ENCODE measurements at regions not wholly inside any gene's neighbourhood (a gene's known extent, or its start where the extent isn't known, plus 50 kb on each side); places are given as distances from the start of the nearest gene placed in this dataset.
"Not testable (repeated sequence)": the region's sequence is repeated elsewhere in the genome, so short reads cannot be mapped to it uniquely, and the experiment has no call there.

DNA sequence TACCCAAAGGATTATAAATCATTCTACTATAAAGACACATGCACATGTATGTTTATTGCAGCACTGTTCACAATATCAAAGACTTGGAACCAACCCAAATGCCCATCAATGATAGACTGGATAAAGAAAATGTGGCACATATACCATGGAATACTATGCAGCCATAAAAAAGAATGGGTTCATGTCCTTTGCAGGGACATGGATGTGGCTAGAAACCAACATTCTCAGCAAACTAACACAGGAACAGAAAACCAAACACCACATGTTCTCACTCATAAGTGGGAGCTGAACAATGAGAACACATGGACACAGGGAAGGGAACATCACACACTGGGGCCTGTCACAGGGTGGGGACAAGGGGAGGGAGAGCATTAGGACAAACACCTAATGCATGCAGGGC lies 145.9 kb upstream of the RFC3 start:
- TF ChIP-seq, protein P1, sequence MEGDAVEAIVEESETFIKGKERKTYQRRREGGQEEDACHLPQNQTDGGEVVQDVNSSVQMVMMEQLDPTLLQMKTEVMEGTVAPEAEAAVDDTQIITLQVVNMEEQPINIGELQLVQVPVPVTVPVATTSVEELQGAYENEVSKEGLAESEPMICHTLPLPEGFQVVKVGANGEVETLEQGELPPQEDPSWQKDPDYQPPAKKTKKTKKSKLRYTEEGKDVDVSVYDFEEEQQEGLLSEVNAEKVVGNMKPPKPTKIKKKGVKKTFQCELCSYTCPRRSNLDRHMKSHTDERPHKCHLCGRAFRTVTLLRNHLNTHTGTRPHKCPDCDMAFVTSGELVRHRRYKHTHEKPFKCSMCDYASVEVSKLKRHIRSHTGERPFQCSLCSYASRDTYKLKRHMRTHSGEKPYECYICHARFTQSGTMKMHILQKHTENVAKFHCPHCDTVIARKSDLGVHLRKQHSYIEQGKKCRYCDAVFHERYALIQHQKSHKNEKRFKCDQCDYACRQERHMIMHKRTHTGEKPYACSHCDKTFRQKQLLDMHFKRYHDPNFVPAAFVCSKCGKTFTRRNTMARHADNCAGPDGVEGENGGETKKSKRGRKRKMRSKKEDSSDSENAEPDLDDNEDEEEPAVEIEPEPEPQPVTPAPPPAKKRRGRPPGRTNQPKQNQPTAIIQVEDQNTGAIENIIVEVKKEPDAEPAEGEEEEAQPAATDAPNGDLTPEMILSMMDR (IDR thresholded peaks at IDR 0.05): not testable (repeated sequence)
- not testable (repeated sequence) for TF ChIP-seq POLR2A (IDR thresholded peaks at IDR 0.05)

Measured in uterus (tissue), 2 donors.